Stimulated activated CD4-positive, alpha-beta T cell treated with anti-CD3 and anti-CD28 coated beads, Interleukin-4, amount 100 ng/mL, for 24 hours (primary cell): ENCODE measurements at regions not wholly inside any gene's neighbourhood (a gene's known extent, or its start where the extent isn't known, plus 50 kb on each side); places are given as distances from the start of the nearest gene placed in this dataset.
"Not testable (repeated sequence)": the region's sequence is repeated elsewhere in the genome, so short reads cannot be mapped to it uniquely, and the experiment has no call there.

Experiments
- DNase-seq: peaks from one replicate; pipeline ENCODE4 v3.0.0-alpha.2; 2020

GRCh38 chr20:17891131-17891530 is 77.5 kb downstream of the SNX5 start:
- DNase-seq = not testable (repeated sequence)

GRCh38 chr20:17890330-17890729 is 78.3 kb downstream of the SNX5 start:
- no peak for DNase-seq

- no peak for DNase-seq
Measured at GRCh38 chr20:17889226-17889625, 79.4 kb downstream of the SNX5 start.

- no peak for DNase-seq
Measured at GRCh38 chr20:17888044-17888443, 80.5 kb downstream of the SNX5 start.

- no peak for DNase-seq
Measured at GRCh38 chr20:17887331-17888030, 81.1 kb downstream of the SNX5 start.

GRCh38 chr20:17885544-17885943 is 83.0 kb downstream of the SNX5 start:
- no peak for DNase-seq

GRCh38 chr20:17885076-17885475 is 83.5 kb downstream of the SNX5 start:
- DNase-seq = no peak

- no peak for DNase-seq
Measured at GRCh38 chr20:17884307-17885003, 84.1 kb downstream of the SNX5 start.

GRCh38 chr20:17883592-17884306 is 84.8 kb downstream of the SNX5 start:
- no peak for DNase-seq

- no peak for DNase-seq
Measured at GRCh38 chr20:17882834-17883591, 85.6 kb downstream of the SNX5 start.

- DNase-seq = no peak
Measured at GRCh38 chr20:17882065-17882833, 86.3 kb downstream of the SNX5 start.

- DNase-seq = no peak
Measured at GRCh38 chr20:17881741-17882064, 86.9 kb downstream of the SNX5 start.

GRCh38 chr20:17878912-17879602 is 89.5 kb downstream of the SNX5 start:
- no peak for DNase-seq

- DNase-seq = no peak
Measured at GRCh38 chr20:17878069-17878911, 90.3 kb downstream of the SNX5 start.

- no peak for DNase-seq
Measured at GRCh38 chr20:17875981-17876385, 92.6 kb downstream of the SNX5 start.

- DNase-seq = no peak
Measured at GRCh38 chr20:17875106-17875980, 93.3 kb downstream of the SNX5 start.

GRCh38 chr20:17874271-17875105 is 94.1 kb downstream of the SNX5 start:
- no peak for DNase-seq

GRCh38 chr20:17873410-17874270 is 95.0 kb downstream of the SNX5 start:
- no peak for DNase-seq
